ENCODE measurements at regions not wholly inside any gene's neighbourhood (a gene's known extent, or its start where the extent isn't known, plus 50 kb on each side); places are given as distances from the start of the nearest gene placed in this dataset.

- H3K4me3 ChIP-seq (ENCODE audit: low read depth, low read length) = no peak overlapping the region
- TF ChIP-seq CTCF (IDR thresholded peaks at IDR 0.05; ENCODE audit: low read depth, low read length) = no peak
- no peak for DNase-seq (ENCODE audit: low read depth, low spot score)
- in situ Hi-C loops (cut with HindIII; ENCODE audit: low sequenced_read_pairs) = no loop called here
Measured at GRCh38 chr4:65195666-65196065, 474.6 kb downstream of the EPHA5 start.

GRCh38 chr4:65195002-65195401 lies 475.3 kb downstream of the EPHA5 start:
- in situ Hi-C loops (cut with HindIII; ENCODE audit: low sequenced_read_pairs) = no loop called here
- TF ChIP-seq CTCF (IDR thresholded peaks at IDR 0.05; ENCODE audit: low read depth, low read length) = no peak

GRCh38 chr4:65193985-65194384 lies 476.3 kb downstream of the EPHA5 start:
- no peak overlapping the region for H3K4me3 ChIP-seq (ENCODE audit: low read depth, low read length)
- no peak for DNase-seq (ENCODE audit: low read depth, low spot score)
- in situ Hi-C loops (cut with HindIII; ENCODE audit: low sequenced_read_pairs) = no loop called here
- no peak for TF ChIP-seq CTCF (IDR thresholded peaks at IDR 0.05; ENCODE audit: low read depth, low read length)

More at GRCh38 chr4:65195002-65195401, 475.3 kb downstream of the EPHA5 start:
- no peak overlapping the region for H3K4me3 ChIP-seq (ENCODE audit: low read depth, low read length)
- DNase-seq (ENCODE audit: low read depth, low spot score) = no peak

GRCh38 chr4:65190780-65191179 lies 479.5 kb downstream of the EPHA5 start:
- no peak for DNase-seq (ENCODE audit: low read depth, low spot score)
- no peak for TF ChIP-seq CTCF (IDR thresholded peaks at IDR 0.05; ENCODE audit: low read depth, low read length)
- in situ Hi-C loops (cut with HindIII; ENCODE audit: low sequenced_read_pairs) = no loop called here
- H3K4me3 ChIP-seq (ENCODE audit: low read depth, low read length) = no peak overlapping the region

- no peak for DNase-seq (ENCODE audit: low read depth, low spot score)
- H3K4me3 ChIP-seq (ENCODE audit: low read depth, low read length) = no peak overlapping the region
- in situ Hi-C loops (cut with HindIII; ENCODE audit: low sequenced_read_pairs) = no loop called here
- TF ChIP-seq CTCF (IDR thresholded peaks at IDR 0.05; ENCODE audit: low read depth, low read length) = no peak
Measured at GRCh38 chr4:65175585-65175984, 494.7 kb downstream of the EPHA5 start.

GRCh38 chr4:65170768-65171514 lies 499.3 kb downstream of the EPHA5 start:
- TF ChIP-seq CTCF (IDR thresholded peaks at IDR 0.05; ENCODE audit: low read depth, low read length) = no peak
- no peak for DNase-seq (ENCODE audit: low read depth, low spot score)
- in situ Hi-C loops (cut with HindIII; ENCODE audit: low sequenced_read_pairs) = no loop called here
- H3K4me3 ChIP-seq (ENCODE audit: low read depth, low read length) = no peak overlapping the region
